Uterus (tissue), 3 donors: ENCODE measurements at regions not wholly inside any gene's neighbourhood (a gene's known extent, or its start where the extent isn't known, plus 50 kb on each side); places are given as distances from the start of the nearest gene placed in this dataset.

ENCODE experiments used
- DNase-seq, 2 donors: peaks; one replicate each; pipeline ENCODE4 v3.0.0-alpha.2; 2019 to 2020
- H3K27ac ChIP-seq, 2 donors: fragments of 200-600 bp; sonication (generic); 1 replicate in 1 of 2; 2 replicates in 1 of 2; pipeline ENCODE4 v1.5.1; 2016 to 2018
- H3K27me3 ChIP-seq, 2 donors: fragments of 200-600 bp; sonication (generic); one replicate each; pipeline ENCODE4 v1.5.1; 2018 to 2019; ENCODE audit warnings: control low read depth in 1 of 2
- H3K36me3 ChIP-seq, 2 donors: fragments of 200-600 bp; sonication (generic); one replicate each; pipeline ENCODE4 v1.5.1; 2019; ENCODE audit warnings: control low read depth in 1 of 2
- H3K4me1 ChIP-seq, 2 donors: fragments of 200-600 bp; sonication (generic); one replicate each; pipeline ENCODE4 v1.5.1; 2018 to 2019; ENCODE audit warnings: control low read depth in 1 of 2
- H3K4me3 ChIP-seq, 2 donors: fragments of 200-600 bp; sonication (generic); 1 replicate in 1 of 2; 2 replicates in 1 of 2; pipeline ENCODE4 v1.5.1; 2018 to 2019; ENCODE audit warnings: mild to moderate bottlenecking in 1 of 2
- H3K9me3 ChIP-seq, 2 donors: fragments of 200-600 bp; sonication (generic); one replicate each; pipeline ENCODE4 v1.5.1; 2019; ENCODE audit warnings: control low read depth in 1 of 2
- POLR2A ChIP-seq, 2 donors: fragments of 450-650 bp; IDR thresholded peaks; one replicate each; pipeline ENCODE4 v1.6.1; 2016; ENCODE audit warnings: antibody characterized with exemption in 2 of 2, mild to moderate bottlenecking in 1 of 2, moderate library complexity in 1 of 2
- intact Hi-C: fragments of 100-400 bp; cut with DNase I; formaldehyde crosslinking; loops from one replicate; pipeline ENCODE4 v1.15.1; 2023; ENCODE audit warnings: low total_unique reads
- TF ChIP-seq, protein P1 (sequence below), 4 experiments: fragments of 200-600 bp in 2 of 4; fragments of 450-650 bp in 2 of 4; sonication (generic) in 2 of 4; IDR thresholded peaks; one replicate each; pipeline ENCODE4 v1.5.1; 2016 to 2019; ENCODE audit warnings: antibody characterized with exemption in 4 of 4, mild to moderate bottlenecking in 2 of 4, moderate library complexity in 1 of 4
- donor health status: DM: yes; HTN: yes; CAD: no.

- no peak overlapping the region for H3K27ac ChIP-seq
- no peak for TF ChIP-seq POLR2A (IDR thresholded peaks at IDR 0.05)
- TF ChIP-seq, protein P1, sequence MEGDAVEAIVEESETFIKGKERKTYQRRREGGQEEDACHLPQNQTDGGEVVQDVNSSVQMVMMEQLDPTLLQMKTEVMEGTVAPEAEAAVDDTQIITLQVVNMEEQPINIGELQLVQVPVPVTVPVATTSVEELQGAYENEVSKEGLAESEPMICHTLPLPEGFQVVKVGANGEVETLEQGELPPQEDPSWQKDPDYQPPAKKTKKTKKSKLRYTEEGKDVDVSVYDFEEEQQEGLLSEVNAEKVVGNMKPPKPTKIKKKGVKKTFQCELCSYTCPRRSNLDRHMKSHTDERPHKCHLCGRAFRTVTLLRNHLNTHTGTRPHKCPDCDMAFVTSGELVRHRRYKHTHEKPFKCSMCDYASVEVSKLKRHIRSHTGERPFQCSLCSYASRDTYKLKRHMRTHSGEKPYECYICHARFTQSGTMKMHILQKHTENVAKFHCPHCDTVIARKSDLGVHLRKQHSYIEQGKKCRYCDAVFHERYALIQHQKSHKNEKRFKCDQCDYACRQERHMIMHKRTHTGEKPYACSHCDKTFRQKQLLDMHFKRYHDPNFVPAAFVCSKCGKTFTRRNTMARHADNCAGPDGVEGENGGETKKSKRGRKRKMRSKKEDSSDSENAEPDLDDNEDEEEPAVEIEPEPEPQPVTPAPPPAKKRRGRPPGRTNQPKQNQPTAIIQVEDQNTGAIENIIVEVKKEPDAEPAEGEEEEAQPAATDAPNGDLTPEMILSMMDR (IDR thresholded peaks at IDR 0.05) = no peak
- DNase-seq = no peak
- intact Hi-C loops = no loop called here
- no peaks in the 10 kb centered on the region for H3K36me3 ChIP-seq
- no peak overlapping the region for H3K4me3 ChIP-seq
- H3K27me3 ChIP-seq = no peaks in the 10 kb centered on the region
- H3K4me1 ChIP-seq = no peaks in the 10 kb centered on the region
- H3K9me3 ChIP-seq = no peaks in the 10 kb centered on the region
These were observed 78.2 kb upstream of the TJP1 start for GRCh38 chr15:29900237-29901189.

- H3K4me1 ChIP-seq = no peaks in the 10 kb centered on the region
- no peak overlapping the region for H3K27ac ChIP-seq
- TF ChIP-seq, protein P1 (IDR thresholded peaks at IDR 0.05) = no peak
- TF ChIP-seq POLR2A (IDR thresholded peaks at IDR 0.05) = no peak
- H3K27me3 ChIP-seq = no peaks in the 10 kb centered on the region
- intact Hi-C loops = no loop called here
- no peak overlapping the region for H3K4me3 ChIP-seq
- DNase-seq = no peak
- H3K36me3 ChIP-seq = no peaks in the 10 kb centered on the region
- H3K9me3 ChIP-seq = no peaks in the 10 kb centered on the region
These were observed 73.8 kb upstream of the TJP1 start for GRCh38 chr15:29896062-29896461.

DNA sequence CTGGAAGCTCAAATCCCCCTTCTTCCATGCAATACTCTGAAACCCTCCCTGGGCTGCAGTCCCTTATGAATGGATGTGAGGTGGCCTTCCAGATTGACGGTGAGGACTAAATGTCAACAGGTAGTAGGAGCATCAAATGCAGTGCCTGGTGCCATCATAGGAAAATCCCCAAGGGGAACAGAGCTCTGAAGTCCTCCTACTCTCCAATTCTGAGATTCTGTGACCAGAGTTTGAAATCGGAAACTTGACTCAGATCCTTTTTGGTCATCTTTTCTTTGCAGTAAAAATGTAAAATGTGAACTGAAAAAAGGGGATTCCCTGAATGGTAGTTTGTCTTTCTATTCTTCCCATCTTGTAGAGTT lies 68.8 kb upstream of the TJP1 start:
- no peak for DNase-seq
- intact Hi-C loops = no loop called here
- no peak overlapping the region for H3K27ac ChIP-seq
- no peaks in the 10 kb centered on the region for H3K27me3 ChIP-seq
- peaks cover 0 to 4% of the 10 kb centered on the region in 2 donors for H3K4me1 ChIP-seq
- H3K36me3 ChIP-seq = no peaks in the 10 kb centered on the region
- TF ChIP-seq, protein P1 (IDR thresholded peaks at IDR 0.05) = no peak
- no peak for TF ChIP-seq POLR2A (IDR thresholded peaks at IDR 0.05)
- no peaks in the 10 kb centered on the region for H3K9me3 ChIP-seq
- no peak overlapping the region for H3K4me3 ChIP-seq

- DNase-seq = no peak
- intact Hi-C loops = no loop called here
- Histone ChIP-seq H3K4me1 (peaks cover 0 to 4% of the 10 kb centered on the region in 2 donors), H3K4me3 (no peak overlapping the region), H3K9me3 (no peaks in the 10 kb centered on the region), H3K27me3 (no peaks in the 10 kb centered on the region), H3K36me3 (no peaks in the 10 kb centered on the region), H3K27ac (no peak overlapping the region)
- TF ChIP-seq, protein P1 (IDR thresholded peaks at IDR 0.05) = no peak
- no peak for TF ChIP-seq POLR2A (IDR thresholded peaks at IDR 0.05)
These were observed 68.2 kb upstream of the TJP1 start for GRCh38 chr15:29890336-29891095.
